ENCODE measurements at regions not wholly inside any gene's neighbourhood (a gene's known extent, or its start where the extent isn't known, plus 50 kb on each side); places are given as distances from the start of the nearest gene placed in this dataset.

GRCh38 chr3:5560199-5560598 is 372.7 kb downstream of the EDEM1 start:
- DNase-seq (no peak), ATAC-seq (no peak)
- WGBS, 4 donors: 90 to 93% (median 92%) methylated on average over 1 of the region's 1 CpG
- no peaks in the 10 kb centered on the region for H3K9me3 ChIP-seq
- no peaks in the 10 kb centered on the region for H3K4me1 ChIP-seq
- H3K4me3 ChIP-seq: no peak overlapping the region
- H3K27ac ChIP-seq: no peak overlapping the region
- H3K27me3 ChIP-seq: no peaks in the 10 kb centered on the region
- H3K36me3 ChIP-seq: no peaks in the 10 kb centered on the region
- TF ChIP-seq, protein P1, sequence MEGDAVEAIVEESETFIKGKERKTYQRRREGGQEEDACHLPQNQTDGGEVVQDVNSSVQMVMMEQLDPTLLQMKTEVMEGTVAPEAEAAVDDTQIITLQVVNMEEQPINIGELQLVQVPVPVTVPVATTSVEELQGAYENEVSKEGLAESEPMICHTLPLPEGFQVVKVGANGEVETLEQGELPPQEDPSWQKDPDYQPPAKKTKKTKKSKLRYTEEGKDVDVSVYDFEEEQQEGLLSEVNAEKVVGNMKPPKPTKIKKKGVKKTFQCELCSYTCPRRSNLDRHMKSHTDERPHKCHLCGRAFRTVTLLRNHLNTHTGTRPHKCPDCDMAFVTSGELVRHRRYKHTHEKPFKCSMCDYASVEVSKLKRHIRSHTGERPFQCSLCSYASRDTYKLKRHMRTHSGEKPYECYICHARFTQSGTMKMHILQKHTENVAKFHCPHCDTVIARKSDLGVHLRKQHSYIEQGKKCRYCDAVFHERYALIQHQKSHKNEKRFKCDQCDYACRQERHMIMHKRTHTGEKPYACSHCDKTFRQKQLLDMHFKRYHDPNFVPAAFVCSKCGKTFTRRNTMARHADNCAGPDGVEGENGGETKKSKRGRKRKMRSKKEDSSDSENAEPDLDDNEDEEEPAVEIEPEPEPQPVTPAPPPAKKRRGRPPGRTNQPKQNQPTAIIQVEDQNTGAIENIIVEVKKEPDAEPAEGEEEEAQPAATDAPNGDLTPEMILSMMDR (IDR thresholded peaks at IDR 0.05): no peak
- TF ChIP-seq POLR2A (IDR thresholded peaks at IDR 0.05): no peak
- intact Hi-C loops (cut with DNase I): no loop called here

GRCh38 chr3:5563537-5564277 is 376.2 kb downstream of the EDEM1 start:
- WGBS, 4 donors: 65 to 77% (median 70%) methylated on average over 6 to 7 of the region's 7 CpGs
- DNase-seq (no peak), ATAC-seq (no peak)
- Histone ChIP-seq H3K27me3 (no peaks in the 10 kb centered on the region), H3K9me3 (peaks cover 0 to 9% (median 0%) of the 10 kb centered on the region in 12 donors), H3K4me1 (no peaks in the 10 kb centered on the region), H3K27ac (no peak overlapping the region), H3K36me3 (no peaks in the 10 kb centered on the region), H3K4me3 (no peak overlapping the region)
- intact Hi-C loops (cut with DNase I): no loop called here
- TF ChIP-seq, protein P1 (IDR thresholded peaks at IDR 0.05): no peak
- TF ChIP-seq POLR2A (IDR thresholded peaks at IDR 0.05): no peak

DNA sequence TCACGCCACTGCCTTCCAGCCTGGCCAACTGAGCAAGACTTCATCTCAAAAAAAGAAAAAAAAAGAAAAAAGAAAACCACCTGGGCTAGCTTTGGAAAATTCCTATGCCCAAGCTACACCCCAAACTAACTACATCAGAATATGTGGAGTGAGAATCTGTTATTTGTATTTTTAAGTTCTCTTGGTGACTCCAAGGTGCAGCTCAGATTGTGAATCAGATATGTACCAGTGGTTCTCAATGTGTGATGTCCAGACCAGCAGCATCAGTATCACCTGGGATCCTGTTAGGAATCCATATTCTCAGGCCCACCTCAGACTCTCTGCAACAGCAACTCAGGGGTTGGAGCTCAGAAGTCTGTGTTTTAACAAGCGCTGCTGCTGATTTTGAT is 376.8 kb downstream of the EDEM1 start:
- Histone ChIP-seq H3K36me3 (no peaks in the 10 kb centered on the region), H3K4me3 (no peak overlapping the region), H3K4me1 (no peaks in the 10 kb centered on the region), H3K27me3 (no peaks in the 10 kb centered on the region), H3K27ac (no peak overlapping the region), H3K9me3 (peaks cover 0 to 12% (median 0%) of the 10 kb centered on the region in 12 donors)
- ATAC-seq (no peak), DNase-seq (no peak)
- 59 to 86% (median 76%) methylated on average over 2 of the region's 2 CpGs for WGBS, 4 donors
- intact Hi-C loops (cut with DNase I): no loop called here
- TF ChIP-seq, protein P1 (IDR thresholded peaks at IDR 0.05): no peak
- TF ChIP-seq POLR2A (IDR thresholded peaks at IDR 0.05): no peak

DNA sequence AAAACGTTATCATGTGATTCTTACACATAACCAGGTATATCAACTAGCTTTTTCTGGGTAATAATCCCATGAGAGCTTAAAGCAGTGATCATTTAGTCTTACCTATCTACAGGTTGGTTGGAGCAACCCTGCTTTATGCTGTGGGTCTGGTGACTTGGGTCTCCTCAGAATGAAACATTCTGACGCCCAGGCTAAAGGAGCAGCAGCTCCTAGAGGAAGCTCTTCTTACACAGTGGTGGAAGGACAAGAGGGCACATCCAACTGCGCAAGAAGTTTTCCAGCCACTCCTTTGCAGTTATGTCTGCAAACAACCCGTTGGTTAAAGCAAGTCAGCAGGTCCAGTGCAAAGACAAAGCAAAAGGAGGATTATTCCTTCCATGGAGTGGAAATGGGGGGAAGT is 377.5 kb downstream of the EDEM1 start:
- no peak for DNase-seq
- Histone ChIP-seq H3K9me3 (peaks cover 0 to 13% (median 0%) of the 10 kb centered on the region in 12 donors), H3K36me3 (no peaks in the 10 kb centered on the region), H3K4me1 (no peaks in the 10 kb centered on the region), H3K4me3 (no peak overlapping the region), H3K27ac (no peak overlapping the region), H3K27me3 (no peaks in the 10 kb centered on the region)
- intact Hi-C loops (cut with DNase I): no loop called here
- no peak for ATAC-seq
- TF ChIP-seq POLR2A (IDR thresholded peaks at IDR 0.05): no peak
- TF ChIP-seq, protein P1 (IDR thresholded peaks at IDR 0.05): no peak
- 40 to 54% (median 47%) methylated on average over 4 of the region's 4 CpGs for WGBS, 4 donors
